BJ (cell line): ENCODE measurements at regions not wholly inside any gene's neighbourhood (a gene's known extent, or its start where the extent isn't known, plus 50 kb on each side); places are given as distances from the start of the nearest gene placed in this dataset.

Experiments used
- CTCF ChIA-PET: fragments of 350-600 bp; formaldehyde crosslinking; extraction: SDS; loops from one replicate; lab custom pipeline; 2021; ENCODE audit warnings: antibody characterized with exemption, inconsistent platforms; lab: Yijun Ruan, JAX
- POLR2A ChIA-PET: fragments of 300-600 bp; sonication (Branson Sonifier 250); formaldehyde crosslinking; extraction: SDS; loops from one replicate; lab custom pipeline; 2021; ENCODE audit warnings: antibody characterized with exemption; lab: Charles Lee
- DNase-seq: peaks from one replicate; pipeline ENCODE4 v3.0.0-alpha.2; 2011; ENCODE audit warnings: low read depth
- H3K27me3 ChIP-seq: 2 replicates; pipeline ENCODE4 v1.6.0; 2011; ENCODE audit warnings: low read length; ENCODE audit not compliant: control insufficient read depth, insufficient read depth
- H3K36me3 ChIP-seq: 2 replicates; pipeline ENCODE4 v1.5.1; 2011; ENCODE audit warnings: low read length; ENCODE audit not compliant: control insufficient read depth, insufficient read depth
- H3K4me3 ChIP-seq: 2 replicates; pipeline ENCODE4 v1.5.1; 2011; ENCODE audit warnings: low read depth, mild to moderate bottlenecking, control low read depth, low read length
- TF ChIP-seq, protein P1 (sequence below): IDR thresholded peaks from 2 replicates; pipeline ENCODE4 v1.5.1; 2011; ENCODE audit warnings: low read depth, mild to moderate bottlenecking, control low read depth, inconsistent platforms, low read length, moderate library complexity; ENCODE audit not compliant: insufficient read depth

GRCh38 chr12:13724136-13724535 is 257.3 kb downstream of the GRIN2B start:
- CTCF ChIA-PET, result interaction anchor here (0.8 kb wide), 1 partner anchor 9 kb away, joined by 3 read pairs; no protein-coding TSS in a partner anchor
- Histone ChIP-seq H3K36me3 (no peaks in the 10 kb centered on the region), H3K27me3 (no peaks in the 10 kb centered on the region), H3K4me3 (no peak overlapping the region)
- DNase-seq, result no peak
- TF ChIP-seq, protein P1, sequence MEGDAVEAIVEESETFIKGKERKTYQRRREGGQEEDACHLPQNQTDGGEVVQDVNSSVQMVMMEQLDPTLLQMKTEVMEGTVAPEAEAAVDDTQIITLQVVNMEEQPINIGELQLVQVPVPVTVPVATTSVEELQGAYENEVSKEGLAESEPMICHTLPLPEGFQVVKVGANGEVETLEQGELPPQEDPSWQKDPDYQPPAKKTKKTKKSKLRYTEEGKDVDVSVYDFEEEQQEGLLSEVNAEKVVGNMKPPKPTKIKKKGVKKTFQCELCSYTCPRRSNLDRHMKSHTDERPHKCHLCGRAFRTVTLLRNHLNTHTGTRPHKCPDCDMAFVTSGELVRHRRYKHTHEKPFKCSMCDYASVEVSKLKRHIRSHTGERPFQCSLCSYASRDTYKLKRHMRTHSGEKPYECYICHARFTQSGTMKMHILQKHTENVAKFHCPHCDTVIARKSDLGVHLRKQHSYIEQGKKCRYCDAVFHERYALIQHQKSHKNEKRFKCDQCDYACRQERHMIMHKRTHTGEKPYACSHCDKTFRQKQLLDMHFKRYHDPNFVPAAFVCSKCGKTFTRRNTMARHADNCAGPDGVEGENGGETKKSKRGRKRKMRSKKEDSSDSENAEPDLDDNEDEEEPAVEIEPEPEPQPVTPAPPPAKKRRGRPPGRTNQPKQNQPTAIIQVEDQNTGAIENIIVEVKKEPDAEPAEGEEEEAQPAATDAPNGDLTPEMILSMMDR, result no peak
- POLR2A ChIA-PET, result no interaction called here

DNA sequence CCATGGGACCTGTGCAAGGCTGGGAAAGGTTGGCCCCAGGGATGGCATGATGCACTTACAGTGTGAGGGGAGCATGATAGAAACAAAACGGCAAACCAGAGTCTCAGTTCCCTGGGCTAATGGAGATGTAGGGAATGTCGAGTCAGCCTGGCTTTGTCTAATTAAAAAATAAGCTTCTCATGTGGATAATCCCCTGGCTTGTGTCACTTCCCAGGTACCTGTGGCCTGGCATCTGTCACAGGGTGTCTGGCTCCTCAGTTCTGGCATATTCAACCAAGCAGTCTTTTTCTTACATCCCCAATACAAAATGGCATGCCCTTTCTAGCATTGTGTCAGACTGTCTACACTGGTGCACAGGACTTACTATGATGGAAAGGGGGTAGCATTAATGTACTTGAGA is 261.4 kb downstream of the GRIN2B start:
- ChIA-PET POLR2A (no interaction called here), CTCF (interaction anchor here (0.6 to 1.4 kb wide), 2 partner anchors 11 to 21 kb away, joined by 3 read pairs; no protein-coding TSS in a partner anchor)
- TF ChIP-seq, protein P1, result no peak
- Histone ChIP-seq H3K4me3 (no peak overlapping the region), H3K27me3 (no peaks in the 10 kb centered on the region), H3K36me3 (no peaks in the 10 kb centered on the region)
- no peak for DNase-seq

GRCh38 chr12:13718271-13718670 is 263.1 kb downstream of the GRIN2B start:
- TF ChIP-seq, protein P1, result no peak
- no peaks in the 10 kb centered on the region for H3K36me3 ChIP-seq
- POLR2A ChIA-PET, result no interaction called here
- CTCF ChIA-PET, result no interaction called here
- DNase-seq, result no peak
- H3K4me3 ChIP-seq, result no peak overlapping the region
- no peaks in the 10 kb centered on the region for H3K27me3 ChIP-seq

- POLR2A ChIA-PET, result no interaction called here
- TF ChIP-seq, protein P1, result no peak
- DNase-seq, result no peak
- no peaks in the 10 kb centered on the region for H3K36me3 ChIP-seq
- H3K4me3 ChIP-seq, result no peak overlapping the region
- no peaks in the 10 kb centered on the region for H3K27me3 ChIP-seq
- CTCF ChIA-PET, result interaction anchor here (0.6 kb wide), 1 partner anchor 470 kb away, joined by 3 read pairs; no protein-coding TSS in a partner anchor
These were observed 265.3 kb downstream of the GRIN2B start for GRCh38 chr12:13716119-13716518.

DNA sequence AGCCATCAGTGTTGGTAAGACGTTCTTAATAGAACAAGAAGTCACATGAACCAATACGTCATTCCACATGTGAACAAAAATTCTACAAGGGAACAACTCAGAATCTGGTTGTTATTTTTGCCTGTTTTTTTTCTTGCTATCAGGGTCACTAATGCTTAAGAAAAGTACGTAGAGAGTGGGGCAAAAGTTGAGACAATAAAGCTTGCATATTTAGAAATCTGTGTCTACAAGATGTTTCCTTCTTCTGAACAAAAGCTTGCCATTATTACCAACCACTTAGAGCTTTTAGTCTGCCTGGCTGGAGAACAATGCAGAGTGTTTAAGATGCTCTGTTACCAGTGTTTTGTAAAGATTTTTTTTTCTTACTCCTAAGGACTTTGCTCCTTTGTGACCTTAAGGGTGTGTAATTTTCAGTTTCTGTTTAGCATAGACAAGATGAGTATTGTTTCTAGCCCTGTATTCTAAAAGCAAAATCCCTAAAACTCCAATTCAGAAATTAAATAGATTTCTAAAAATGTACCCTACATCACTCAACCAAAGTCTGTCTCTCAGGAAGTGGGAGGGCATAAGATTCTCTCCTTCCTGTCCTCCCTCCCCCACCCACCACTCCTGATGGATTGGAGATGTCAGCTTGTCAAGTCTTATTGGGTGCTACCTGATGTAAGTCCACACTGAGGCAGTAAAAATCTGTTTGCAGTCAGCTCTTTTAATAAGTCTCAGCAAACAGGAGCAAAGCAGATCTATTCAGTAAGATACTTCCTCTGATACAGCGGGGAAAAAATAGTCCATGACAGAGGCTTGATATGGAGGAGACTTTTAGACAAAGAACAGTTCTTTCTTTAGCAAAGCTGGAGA is 267.6 kb downstream of the GRIN2B start:
- ChIA-PET POLR2A (no interaction called here), CTCF (no interaction called here)
- DNase-seq, result no peak
- no peaks in the 10 kb centered on the region for H3K27me3 ChIP-seq
- H3K36me3 ChIP-seq, result no peaks in the 10 kb centered on the region
- H3K4me3 ChIP-seq, result no peak overlapping the region
- TF ChIP-seq, protein P1, result no peak
